Endothelial cell of umbilical vein (primary cell): ENCODE measurements at regions not wholly inside any gene's neighbourhood (a gene's known extent, or its start where the extent isn't known, plus 50 kb on each side); places are given as distances from the start of the nearest gene placed in this dataset.

Experiments
- BruUV-seq: library from RNA; stranded (reverse); fragments of 400-500 nt; replicated peaks from 2 replicates; lab custom pipeline; 2021; lab: Mats Ljungman, UMichigan
- CTCF ChIA-PET: fragments of 300-600, 350-600 bp; sonication (Branson Sonifier 250); formaldehyde crosslinking; loops from one replicate; lab custom pipeline; 2021; ENCODE audit warnings: antibody characterized with exemption, inconsistent platforms; lab: Charles Lee
- POLR2A ChIA-PET: fragments of 300-600, 350-600 bp; sonication (Branson Sonifier 250); formaldehyde crosslinking; loops from one replicate; lab custom pipeline; 2021; ENCODE audit warnings: antibody characterized with exemption, inconsistent platforms; lab: Charles Lee
- DNase-seq: peaks from one replicate; pipeline ENCODE4 v3.0.0-alpha.2; 2011; ENCODE audit warnings: low read depth, low spot score
- FAIRE-seq: peaks from 2 replicates; lab custom pipeline; 2011; peaks lifted over from hg19 to GRCh38; lab: Jason Lieb, UNC
- H2AFZ ChIP-seq: 2 replicates; pipeline ENCODE4 v1.6.0; 2012; ENCODE audit warnings: low read depth, low read length, control low read depth, inconsistent platforms
- H3K27ac ChIP-seq: 2 replicates; pipeline ENCODE4 v1.5.1; 2011; ENCODE audit warnings: low read depth, mild to moderate bottlenecking, control low read depth, low read length, moderate library complexity; ENCODE audit not compliant: insufficient read depth
- H3K27me3 ChIP-seq, 2 experiments: 2 replicates each; pipeline versions ENCODE4 v1.6.0 to v1.6.1; 2011; ENCODE audit warnings: low read length in 2 of 2, mixed read lengths in 1 of 2; ENCODE audit not compliant: control insufficient read depth in 2 of 2, insufficient read depth in 2 of 2
- H3K36me3 ChIP-seq, 2 experiments: 2 replicates in 1 of 2; 3 replicates in 1 of 2; pipeline ENCODE4 v1.5.1; 2011; ENCODE audit warnings: low read length in 2 of 2, mild to moderate bottlenecking in 1 of 2, moderate library complexity in 1 of 2; ENCODE audit not compliant: control insufficient read depth in 2 of 2, insufficient read depth in 2 of 2; ENCODE audit errors: extremely low read depth in 1 of 2
- H3K4me1 ChIP-seq: 3 replicates; pipeline ENCODE4 v1.5.1; 2011; ENCODE audit warnings: mild to moderate bottlenecking, low read length; ENCODE audit not compliant: control insufficient read depth, insufficient read depth; ENCODE audit errors: extremely low read depth
- H3K4me2 ChIP-seq: 2 replicates; pipeline ENCODE4 v1.6.1; 2011; ENCODE audit warnings: low read length, control low read depth, mixed read lengths; ENCODE audit not compliant: insufficient read depth
- H3K4me3 ChIP-seq, 3 experiments: fragments of 200-600 bp in 1 of 3; sonication (generic), shearing (Covaris generic) in 1 of 3; replicated peaks in 1 of 3; 2 replicates each; pipeline ENCODE4 v1.5.1; 2011 to 2016; ENCODE audit warnings: control low read depth in 3 of 3, low read length in 3 of 3, mild to moderate bottlenecking in 2 of 3, inconsistent platforms in 1 of 3, low read depth in 1 of 3, moderate library complexity in 1 of 3; ENCODE audit not compliant: insufficient read depth in 1 of 3
- H3K79me2 ChIP-seq: 2 replicates; pipeline ENCODE4 v1.6.0; 2012; ENCODE audit warnings: low read length, inconsistent platforms; ENCODE audit not compliant: control insufficient read depth, insufficient read depth
- H3K9ac ChIP-seq: replicated peaks from 2 replicates; pipeline ENCODE3; 2011; ENCODE audit warnings: low read length, control low read depth; ENCODE audit not compliant: insufficient read depth; ENCODE audit errors: extremely low read depth
- H3K9me1 ChIP-seq: replicated peaks from 3 replicates; pipeline ENCODE4 v1.6.0; 2011; ENCODE audit warnings: mild to moderate bottlenecking, low read length; ENCODE audit not compliant: control insufficient read depth, insufficient read depth; ENCODE audit errors: extremely low read depth
- H3K9me3 ChIP-seq: replicated peaks from 2 replicates; pipeline ENCODE4 v1.5.1; 2012; ENCODE audit warnings: low read length, inconsistent platforms; ENCODE audit not compliant: control insufficient read depth, insufficient read depth
- H4K20me1 ChIP-seq: replicated peaks from 2 replicates; pipeline ENCODE3; 2011; ENCODE audit warnings: mild to moderate bottlenecking, low read length; ENCODE audit not compliant: control insufficient read depth, insufficient read depth; ENCODE audit errors: extremely low read depth
- EZH2 ChIP-seq: IDR thresholded peaks from 2 replicates; pipeline ENCODE4 v1.6.1; 2012; ENCODE audit warnings: borderline replicate concordance, low read depth, mild to moderate bottlenecking, moderate library complexity, low read length, inconsistent platforms; ENCODE audit not compliant: severe bottlenecking
- FOS ChIP-seq: IDR thresholded peaks from 2 replicates; pipeline ENCODE4 v1.6.1; 2011; ENCODE audit warnings: mild to moderate bottlenecking, low read length, moderate library complexity, borderline replicate concordance; ENCODE audit not compliant: insufficient read depth
- GATA2 ChIP-seq: IDR thresholded peaks from 2 replicates; pipeline ENCODE4 v1.7.0; 2011; ENCODE audit warnings: low read depth, mild to moderate bottlenecking, moderate library complexity, mixed read lengths, low read length; ENCODE audit not compliant: insufficient read length, insufficient read depth
- JUN ChIP-seq: IDR thresholded peaks from 2 replicates; pipeline ENCODE4 v1.6.1; 2011; ENCODE audit warnings: borderline replicate concordance, low read depth; ENCODE audit not compliant: insufficient read length, insufficient read depth
- MYC ChIP-seq: IDR thresholded peaks from one replicate; pipeline ENCODE4 v1.6.1; 2011; ENCODE audit warnings: mild to moderate bottlenecking, low read depth, low read length
- POLR2A ChIP-seq: IDR thresholded peaks from 2 replicates; pipeline ENCODE4 v1.6.1; 2012; ENCODE audit warnings: low read depth, mild to moderate bottlenecking, control low read depth, low read length
- POLR2AphosphoS5 ChIP-seq: IDR thresholded peaks from 2 replicates; pipeline ENCODE4 v1.6.1; 2012; ENCODE audit warnings: low read depth, mild to moderate bottlenecking, control low read depth, low read length, moderate library complexity; ENCODE audit not compliant: insufficient read depth
- dilution Hi-C: fragments of 300-500 bp; cut with MboI; formaldehyde crosslinking; loops from one replicate; pipeline ENCODE4 v1.15.0; 2019; ENCODE audit warnings: low sequenced_read_pairs; ENCODE audit not compliant: extremely low pct_ligation_motif_present
- intact Hi-C: fragments of 100-400 bp; cut with micrococcal nuclease; formaldehyde crosslinking; loops from one replicate; pipeline ENCODE4 v1.10.0; 2022
- TF ChIP-seq, protein P1 (sequence below): IDR thresholded peaks from 2 replicates; pipeline ENCODE4 v1.6.1; 2011; ENCODE audit not compliant: insufficient read depth, insufficient read length
- TF ChIP-seq, protein P2 (sequence below), 2 donors: IDR thresholded peaks; 1 replicate in 1 of 2; 2 replicates in 1 of 2; pipeline ENCODE4 v1.5.1; 2011; ENCODE audit warnings: low read length in 2 of 2, mild to moderate bottlenecking in 2 of 2, moderate library complexity in 2 of 2, control low read depth in 1 of 2, inconsistent platforms in 1 of 2, low read depth in 1 of 2; ENCODE audit not compliant: insufficient read depth in 1 of 2; ENCODE audit errors: extremely low read depth in 1 of 2

DNA sequence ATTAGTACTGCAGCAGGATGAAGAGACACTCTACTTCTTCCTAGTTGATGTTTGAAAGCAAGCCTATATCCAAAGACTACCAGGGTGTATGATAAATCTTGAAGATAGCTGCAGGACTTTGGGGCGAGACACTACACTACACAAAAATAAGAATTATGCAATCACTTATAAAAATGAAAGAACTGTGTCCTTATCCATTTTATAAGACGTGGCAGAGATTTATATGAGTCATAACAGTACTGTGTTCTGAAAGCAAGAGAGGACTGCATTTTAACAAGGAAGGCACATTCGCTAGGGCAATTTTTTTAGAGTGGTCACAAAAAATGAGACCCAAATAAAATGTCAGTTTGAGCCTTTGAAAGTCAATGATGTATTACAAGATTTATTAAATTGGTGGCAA, 617.0 kb upstream of the LINC00305 start:
- no peaks in the 10 kb centered on the region for H3K27me3 ChIP-seq
- H3K79me2 ChIP-seq, result no peaks in the 10 kb centered on the region
- dilution Hi-C loops (no loop called here), intact Hi-C loops (no loop called here)
- no peak overlapping the region for H3K9ac ChIP-seq
- H3K9me3 ChIP-seq, result peaks cover 3% of the 10 kb centered on the region
- no peak overlapping the region for H3K4me2 ChIP-seq
- no peaks in the 10 kb centered on the region for H3K4me1 ChIP-seq
- no peaks in the 10 kb centered on the region for H3K9me1 ChIP-seq
- BruUV-seq, result no TSS peak
- H4K20me1 ChIP-seq, result no peaks in the 10 kb centered on the region
- FAIRE-seq, result no peak
- TF ChIP-seq GATA2 (no peak), FOS (no peak), POLR2AphosphoS5 (no peak), MYC (no peak), EZH2 (no peak)
- TF ChIP-seq, protein P1, sequence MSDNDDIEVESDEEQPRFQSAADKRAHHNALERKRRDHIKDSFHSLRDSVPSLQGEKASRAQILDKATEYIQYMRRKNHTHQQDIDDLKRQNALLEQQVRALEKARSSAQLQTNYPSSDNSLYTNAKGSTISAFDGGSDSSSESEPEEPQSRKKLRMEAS, result no peak
- H2AFZ ChIP-seq, result no peak overlapping the region
- ChIA-PET CTCF (no interaction called here), POLR2A (no interaction called here)
- no peak overlapping the region for H3K4me3 ChIP-seq
- H3K36me3 ChIP-seq, result no peaks in the 10 kb centered on the region
- no peak overlapping the region for H3K27ac ChIP-seq
- DNase-seq, result no peak

DNA sequence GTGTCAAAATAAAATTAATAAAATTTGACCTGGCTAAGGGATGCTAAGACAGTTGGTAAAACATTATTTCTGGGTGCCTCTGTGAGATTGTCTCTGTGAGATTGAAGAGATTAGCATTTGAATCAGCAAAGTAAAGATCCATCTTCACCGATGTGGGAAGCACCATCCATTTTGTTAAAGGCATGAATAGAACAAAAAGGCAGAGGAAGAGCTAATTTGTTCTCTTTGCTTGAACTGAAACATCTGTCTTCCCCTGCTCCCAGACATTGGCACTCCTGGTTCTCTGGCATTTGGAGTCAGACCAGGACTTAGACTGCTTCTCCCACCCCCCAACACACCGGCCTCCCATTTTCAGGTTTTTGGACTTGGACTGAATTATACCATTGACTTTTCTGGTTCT, 603.8 kb upstream of the LINC00305 start:
- Histone ChIP-seq H3K9me1 (no peaks in the 10 kb centered on the region), H3K36me3 (no peaks in the 10 kb centered on the region), H2AFZ (no peak overlapping the region), H3K27ac (no peak overlapping the region), H4K20me1 (no peaks in the 10 kb centered on the region), H3K79me2 (no peaks in the 10 kb centered on the region), H3K4me2 (no peak overlapping the region), H3K9me3 (peaks cover 8% of the 10 kb centered on the region), H3K9ac (no peak overlapping the region), H3K27me3 (no peaks in the 10 kb centered on the region), H3K4me1 (no peaks in the 10 kb centered on the region), H3K4me3 (no peak overlapping the region)
- FAIRE-seq (no peak), DNase-seq (no peak)
- no TSS peak for BruUV-seq
- intact Hi-C loops (no loop called here), dilution Hi-C loops (no loop called here)
- TF ChIP-seq, protein P2, sequence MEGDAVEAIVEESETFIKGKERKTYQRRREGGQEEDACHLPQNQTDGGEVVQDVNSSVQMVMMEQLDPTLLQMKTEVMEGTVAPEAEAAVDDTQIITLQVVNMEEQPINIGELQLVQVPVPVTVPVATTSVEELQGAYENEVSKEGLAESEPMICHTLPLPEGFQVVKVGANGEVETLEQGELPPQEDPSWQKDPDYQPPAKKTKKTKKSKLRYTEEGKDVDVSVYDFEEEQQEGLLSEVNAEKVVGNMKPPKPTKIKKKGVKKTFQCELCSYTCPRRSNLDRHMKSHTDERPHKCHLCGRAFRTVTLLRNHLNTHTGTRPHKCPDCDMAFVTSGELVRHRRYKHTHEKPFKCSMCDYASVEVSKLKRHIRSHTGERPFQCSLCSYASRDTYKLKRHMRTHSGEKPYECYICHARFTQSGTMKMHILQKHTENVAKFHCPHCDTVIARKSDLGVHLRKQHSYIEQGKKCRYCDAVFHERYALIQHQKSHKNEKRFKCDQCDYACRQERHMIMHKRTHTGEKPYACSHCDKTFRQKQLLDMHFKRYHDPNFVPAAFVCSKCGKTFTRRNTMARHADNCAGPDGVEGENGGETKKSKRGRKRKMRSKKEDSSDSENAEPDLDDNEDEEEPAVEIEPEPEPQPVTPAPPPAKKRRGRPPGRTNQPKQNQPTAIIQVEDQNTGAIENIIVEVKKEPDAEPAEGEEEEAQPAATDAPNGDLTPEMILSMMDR (IDR thresholded peaks at IDR 0.05; ENCODE audit: extremely low read depth in 1 of 2, insufficient read depth in 1 of 2, low read depth in 1 of 2, low read length in 2 of 2), result no peak
- TF ChIP-seq JUN (no peak), POLR2A (no peak), EZH2 (no peak), GATA2 (no peak), FOS (no peak), POLR2AphosphoS5 (no peak)
- ChIA-PET POLR2A (no interaction called here), CTCF (no interaction called here)
